ENCODE measurements at regions not wholly inside any gene's neighbourhood (a gene's known extent, or its start where the extent isn't known, plus 50 kb on each side); places are given as distances from the start of the nearest gene placed in this dataset.

DNA sequence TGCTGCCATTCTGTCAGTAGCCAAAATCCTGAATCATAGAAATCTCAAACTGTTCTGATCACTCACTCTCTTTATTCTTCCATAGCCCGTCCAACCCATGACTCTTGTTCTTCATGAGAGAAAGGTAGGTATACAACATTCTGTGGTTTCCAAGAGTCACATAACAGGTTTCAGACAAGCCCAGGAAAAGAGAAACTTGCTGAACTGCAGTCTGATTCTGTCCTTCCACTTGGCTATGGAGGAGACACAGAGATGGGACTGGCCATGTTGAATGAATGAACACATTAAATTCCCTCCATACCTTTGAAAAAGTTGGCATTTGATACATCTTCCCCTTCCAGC is 880.2 kb upstream of the CELF4 start:
- CTCF ChIA-PET (ENCODE audit: unreplicated experiment) = no interaction called here

DNA sequence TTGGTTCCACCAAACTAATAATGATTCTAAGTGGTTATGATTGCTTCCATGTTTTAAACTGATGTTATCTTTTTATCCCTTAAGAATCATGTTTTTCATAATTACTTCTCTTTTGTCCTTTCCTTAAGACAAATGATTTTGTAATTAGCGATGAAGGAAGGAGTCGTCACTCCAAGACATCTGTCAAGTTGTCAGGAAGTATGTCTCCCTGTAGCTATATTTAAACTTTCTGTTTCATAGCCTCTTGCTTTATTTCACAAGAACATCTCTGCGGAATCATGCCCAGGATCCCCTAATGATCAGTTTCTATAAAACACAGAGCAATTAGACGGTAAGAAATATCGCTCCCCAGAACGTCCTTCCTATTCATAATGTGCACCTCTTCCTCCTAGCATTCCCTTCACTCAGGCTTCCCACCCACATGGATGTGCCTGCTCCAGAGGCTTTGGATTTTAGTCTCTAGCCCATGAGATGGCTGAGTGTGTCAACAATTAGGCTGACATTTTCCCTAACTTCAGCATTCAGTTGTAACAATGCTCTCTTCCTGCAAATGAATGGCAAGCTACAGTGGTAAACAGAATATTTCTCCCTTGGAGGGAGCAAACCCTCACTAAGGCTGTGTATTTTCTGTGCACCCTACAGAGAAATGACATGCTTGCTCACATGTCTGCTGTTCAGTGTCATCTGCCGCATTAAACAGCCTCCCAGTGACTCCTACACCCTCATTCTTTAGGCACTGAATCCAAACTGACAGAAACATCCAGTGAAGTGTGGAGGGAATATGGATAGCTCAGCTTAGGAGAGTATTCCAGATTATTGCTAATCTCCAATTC is 879.6 kb upstream of the CELF4 start:
- H2AFZ ChIP-seq (ENCODE audit: low read length) = no peak overlapping the region
- CTCF ChIA-PET (ENCODE audit: unreplicated experiment) = no interaction called here
- H3K9me3 ChIP-seq (ENCODE audit: low read length) = no peaks in the 10 kb centered on the region
- no peaks in the 10 kb centered on the region for H3K79me2 ChIP-seq (ENCODE audit: insufficient read depth, low read depth, low read length)
- no peaks in the 10 kb centered on the region for H3K9me2 ChIP-seq (ENCODE audit: insufficient read depth, low read length)
- intact Hi-C loops (cut with micrococcal nuclease; ENCODE audit: unreplicated experiment) = no loop called here
- no TSS peak for BruUV-seq (replicated peaks)
- no peak overlapping the region for H3K27ac ChIP-seq (ENCODE audit: low read depth, low read length, poor library complexity, severe bottlenecking)
- H3K4me2 ChIP-seq (ENCODE audit: low read length) = no peak overlapping the region
- TF ChIP-seq EZH2phosphoT487 (IDR thresholded peaks at IDR 0.05; ENCODE audit: borderline replicate concordance, low read depth, low read length) = no peak
- TF ChIP-seq CTCF (conservative IDR thresholded peaks at IDR 0.05; ENCODE audit: low read length) = no peak
- H3K4me3 ChIP-seq (ENCODE audit: low read depth, low read length, poor library complexity, severe bottlenecking) = no peak overlapping the region
- POLR2A ChIA-PET = no interaction called here
- H3K4me1 ChIP-seq (ENCODE audit: insufficient read depth, low read length, poor library complexity, severe bottlenecking) = no peaks in the 10 kb centered on the region
- DNase-seq (ENCODE audit: low spot score) = no peak
- H4K20me1 ChIP-seq (ENCODE audit: insufficient read depth, low read length) = no peaks in the 10 kb centered on the region
- no peaks in the 10 kb centered on the region for H3K36me3 ChIP-seq (ENCODE audit: insufficient read depth, low read length)

More for the DNA sequence above, 880.2 kb upstream of the CELF4 start:
- Histone ChIP-seq H3K9me2 (ENCODE audit: insufficient read depth, low read length) (no peaks in the 10 kb centered on the region), H4K20me1 (ENCODE audit: insufficient read depth, low read length) (no peaks in the 10 kb centered on the region), H3K9me3 (ENCODE audit: low read length) (no peaks in the 10 kb centered on the region), H3K4me1 (ENCODE audit: insufficient read depth, low read length, poor library complexity, severe bottlenecking) (no peaks in the 10 kb centered on the region), H3K27ac (ENCODE audit: low read depth, low read length, poor library complexity, severe bottlenecking) (no peak overlapping the region), H3K36me3 (ENCODE audit: insufficient read depth, low read length) (no peaks in the 10 kb centered on the region), H3K4me2 (ENCODE audit: low read length) (no peak overlapping the region), H2AFZ (ENCODE audit: low read length) (no peak overlapping the region), H3K4me3 (ENCODE audit: low read depth, low read length, poor library complexity, severe bottlenecking) (no peak overlapping the region), H3K79me2 (ENCODE audit: insufficient read depth, low read depth, low read length) (no peaks in the 10 kb centered on the region)
- BruUV-seq (replicated peaks) = no TSS peak
- TF ChIP-seq EZH2phosphoT487 (IDR thresholded peaks at IDR 0.05; ENCODE audit: borderline replicate concordance, low read depth, low read length) = no peak
- TF ChIP-seq CTCF (conservative IDR thresholded peaks at IDR 0.05; ENCODE audit: low read length) = no peak
- intact Hi-C loops (cut with micrococcal nuclease; ENCODE audit: unreplicated experiment) = no loop called here
- POLR2A ChIA-PET = no interaction called here
- DNase-seq (ENCODE audit: low spot score) = no peak

DNA sequence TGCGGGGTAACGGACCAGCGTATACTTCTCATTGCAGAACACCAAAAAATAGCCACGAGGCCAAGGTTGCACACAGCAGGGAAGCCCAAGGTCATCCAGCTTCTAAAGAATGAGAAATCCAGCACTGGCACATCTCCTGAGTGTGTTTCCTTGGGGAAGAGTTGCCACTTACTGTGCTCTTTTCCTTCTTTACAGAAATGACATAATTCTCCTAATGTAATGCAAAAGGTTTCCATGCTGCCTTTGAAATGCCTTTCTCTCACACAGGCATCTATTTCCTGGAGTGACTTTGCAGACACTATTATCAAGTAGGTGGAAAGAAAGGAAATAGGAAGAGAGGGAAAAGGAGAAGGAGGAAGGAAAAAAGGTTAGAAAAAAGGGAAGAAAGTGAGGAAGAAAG is 862.1 kb upstream of the CELF4 start:
- Histone ChIP-seq H3K9me2 (ENCODE audit: insufficient read depth, low read length) (no peaks in the 10 kb centered on the region), H3K4me1 (ENCODE audit: insufficient read depth, low read length, poor library complexity, severe bottlenecking) (no peaks in the 10 kb centered on the region), H3K4me2 (ENCODE audit: low read length) (no peak overlapping the region), H2AFZ (ENCODE audit: low read length) (no peak overlapping the region), H3K36me3 (ENCODE audit: insufficient read depth, low read length) (no peaks in the 10 kb centered on the region), H3K4me3 (ENCODE audit: low read depth, low read length, poor library complexity, severe bottlenecking) (no peak overlapping the region), H3K79me2 (ENCODE audit: insufficient read depth, low read depth, low read length) (no peaks in the 10 kb centered on the region), H3K9me3 (ENCODE audit: low read length) (no peaks in the 10 kb centered on the region), H4K20me1 (ENCODE audit: insufficient read depth, low read length) (no peaks in the 10 kb centered on the region), H3K27ac (ENCODE audit: low read depth, low read length, poor library complexity, severe bottlenecking) (no peak overlapping the region)
- BruUV-seq (replicated peaks) = no TSS peak
- no peak for DNase-seq (ENCODE audit: low spot score)
- CTCF ChIA-PET (ENCODE audit: unreplicated experiment) = no interaction called here
- POLR2A ChIA-PET = no interaction called here
- TF ChIP-seq CTCF (conservative IDR thresholded peaks at IDR 0.05; ENCODE audit: low read length) (no peak), EZH2phosphoT487 (IDR thresholded peaks at IDR 0.05; ENCODE audit: borderline replicate concordance, low read depth, low read length) (no peak)
- intact Hi-C loops (cut with micrococcal nuclease; ENCODE audit: unreplicated experiment) = no loop called here
